HepG2 (cell line): ENCODE measurements at regions not wholly inside any gene's neighbourhood (a gene's known extent, or its start where the extent isn't known, plus 50 kb on each side); places are given as distances from the start of the nearest gene placed in this dataset.

Experiments
- CTCF ChIP-seq: sonication (generic); formaldehyde crosslinking; IDR thresholded peaks from 2 replicates; pipeline ENCODE4 v1.5.0; 2020; ENCODE audit warnings: mild to moderate bottlenecking, missing genetic modification reagents, moderate library complexity
- EZH2 ChIP-seq: conservative IDR thresholded peaks from 2 replicates; pipeline ENCODE4 v1.6.1; 2012; ENCODE audit warnings: mild to moderate bottlenecking, low read depth, low read length, moderate library complexity
- FOXK1 ChIP-seq: sonication (generic); formaldehyde crosslinking; IDR thresholded peaks from 2 replicates; pipeline ENCODE4 v1.4.0; 2020; ENCODE audit warnings: low read depth, missing genetic modification reagents, borderline replicate concordance
- PHB2 ChIP-seq: fragments of 450-650 bp; IDR thresholded peaks from 2 replicates; pipeline ENCODE4 v1.6.1; 2018; ENCODE audit not compliant: partially characterized antibody
- POLR2A ChIP-seq, 2 experiments: IDR thresholded peaks; 2 replicates each; pipeline ENCODE4 v1.6.1; 2011; ENCODE audit warnings: low read depth in 2 of 2, low read length in 2 of 2, mild to moderate bottlenecking in 1 of 2, moderate library complexity in 1 of 2; ENCODE audit not compliant: insufficient read depth in 1 of 2
- SNAI1 ChIP-seq: sonication (generic); formaldehyde crosslinking; IDR thresholded peaks from 2 replicates; pipeline ENCODE4 v1.5.0; 2020; ENCODE audit warnings: mild to moderate bottlenecking, missing genetic modification reagents, borderline replicate concordance
- TCF7 ChIP-seq: sonication (generic); IDR thresholded peaks from 2 replicates; pipeline ENCODE4 v1.6.1; 2016; ENCODE audit warnings: antibody characterized with exemption, low read depth
- USF2 ChIP-seq, 2 experiments: sonication (generic) in 1 of 2; formaldehyde crosslinking in 1 of 2; IDR thresholded peaks; 2 replicates each; pipeline versions ENCODE4 v1.5.1 to v1.6.1; 2011 to 2020; ENCODE audit warnings: borderline replicate concordance in 1 of 2, low read depth in 1 of 2, low read length in 1 of 2, mild to moderate bottlenecking in 1 of 2, missing genetic modification reagents in 1 of 2, moderate library complexity in 1 of 2
- ZNF251 ChIP-seq: sonication (generic); formaldehyde crosslinking; IDR thresholded peaks from 2 replicates; pipeline ENCODE4 v1.9.0; 2021; ENCODE audit warnings: mild to moderate bottlenecking, missing genetic modification reagents

GRCh38 chr13:30565658-30566057, 52.1 kb upstream of the USPL1 start:
- TF ChIP-seq PHB2, result no peak
- TF ChIP-seq USF2 (IDR thresholded peaks at IDR 0.05; ENCODE audit: low read depth, low read length), result no peak
- TF ChIP-seq USF2 (CRISPR knock-in tag; IDR thresholded peaks at IDR 0.05; ENCODE audit: borderline replicate concordance), result no peak
- no peak for TF ChIP-seq TCF7
- TF ChIP-seq CTCF (CRISPR knock-in tag), result no peak
- TF ChIP-seq ZNF251, result no peak
- TF ChIP-seq EZH2, result no peak
- TF ChIP-seq POLR2A (IDR thresholded peaks at IDR 0.05; ENCODE audit: insufficient read depth in 1 of 2, low read depth in 2 of 2, low read length in 2 of 2), result no peak
- no peak for TF ChIP-seq SNAI1
- TF ChIP-seq FOXK1, result no peak
